Activated gamma-delta T cell treated with anti-CD3 and anti-CD28 coated beads, Interleukin-2, amount 50 U/mL, for 16 hours (primary cell): ENCODE measurements at regions not wholly inside any gene's neighbourhood (a gene's known extent, or its start where the extent isn't known, plus 50 kb on each side); places are given as distances from the start of the nearest gene placed in this dataset.
"Not testable (repeated sequence)": the region's sequence is repeated elsewhere in the genome, so short reads cannot be mapped to it uniquely, and the experiment has no call there.

ENCODE experiments used
- DNase-seq: peaks from one replicate; pipeline ENCODE4 v3.0.0-alpha.2; 2020; ENCODE audit warnings: low read depth

GRCh38 chr6:27736686-27737085 is 175.5 kb downstream of the OR2B2 start:
- DNase-seq, result no peak

GRCh38 chr6:27728442-27728841 is 183.8 kb downstream of the OR2B2 start:
- DNase-seq, result no peak

- no peak for DNase-seq
Measured at GRCh38 chr6:27726619-27727023, 185.6 kb downstream of the OR2B2 start.

- DNase-seq, result no peak
Measured at GRCh38 chr6:27720607-27721580, 191.3 kb downstream of the OR2B2 start.

- not testable (repeated sequence) for DNase-seq
Measured at GRCh38 chr6:27719039-27719438, 193.2 kb downstream of the OR2B2 start.

- no peak for DNase-seq
Measured at GRCh38 chr6:27706431-27706830, 205.8 kb downstream of the OR2B2 start.

GRCh38 chr6:27700337-27700736 is 211.9 kb downstream of the OR2B2 start:
- no peak for DNase-seq

GRCh38 chr6:27694547-27694874 is 217.7 kb downstream of the OR2B2 start:
- DNase-seq, result no peak

- no peak for DNase-seq
Measured at GRCh38 chr6:27693766-27694546, 218.2 kb downstream of the OR2B2 start.

- DNase-seq, result not testable (repeated sequence)
Measured at GRCh38 chr6:27692133-27692532, 219.2 kb upstream of the ZNF184 start.

- DNase-seq, result peak; percentile 70
Measured at GRCh38 chr6:27688014-27688586, 215.2 kb upstream of the ZNF184 start.

- DNase-seq, result peak; percentile 65
Measured at GRCh38 chr6:27687154-27688013, 214.5 kb upstream of the ZNF184 start.

GRCh38 chr6:27685279-27685678 is 212.4 kb upstream of the ZNF184 start:
- DNase-seq, result no peak

- DNase-seq, result peak; percentile 14
Measured at GRCh38 chr6:27684264-27685211, 211.6 kb upstream of the ZNF184 start.

- no peak for DNase-seq
Measured at GRCh38 chr6:27679964-27680694, 207.2 kb upstream of the ZNF184 start.

GRCh38 chr6:27679308-27679963 is 206.5 kb upstream of the ZNF184 start:
- DNase-seq, result no peak

GRCh38 chr6:27678469-27678868 is 205.6 kb upstream of the ZNF184 start:
- no peak for DNase-seq

- no peak for DNase-seq
Measured at GRCh38 chr6:27674882-27675281, 202.0 kb upstream of the ZNF184 start.

- no peak for DNase-seq
Measured at GRCh38 chr6:27672113-27672799, 199.4 kb upstream of the ZNF184 start.
